Stimulated activated CD8-positive, alpha-beta memory T cell treated with anti-CD3 and anti-CD28 coated beads, Interleukin-12 subunit alpha, Interleukin-12 subunit beta, amount 100 ng/mL, for 24 hours (primary cell): ENCODE measurements at regions not wholly inside any gene's neighbourhood (a gene's known extent, or its start where the extent isn't known, plus 50 kb on each side); places are given as distances from the start of the nearest gene placed in this dataset.
"Not testable (repeated sequence)": the region's sequence is repeated elsewhere in the genome, so short reads cannot be mapped to it uniquely, and the experiment has no call there.

Experiments used
- DNase-seq: peaks from one replicate; pipeline ENCODE4 v3.0.0-alpha.2; 2020; ENCODE audit errors: extremely low read depth

DNA sequence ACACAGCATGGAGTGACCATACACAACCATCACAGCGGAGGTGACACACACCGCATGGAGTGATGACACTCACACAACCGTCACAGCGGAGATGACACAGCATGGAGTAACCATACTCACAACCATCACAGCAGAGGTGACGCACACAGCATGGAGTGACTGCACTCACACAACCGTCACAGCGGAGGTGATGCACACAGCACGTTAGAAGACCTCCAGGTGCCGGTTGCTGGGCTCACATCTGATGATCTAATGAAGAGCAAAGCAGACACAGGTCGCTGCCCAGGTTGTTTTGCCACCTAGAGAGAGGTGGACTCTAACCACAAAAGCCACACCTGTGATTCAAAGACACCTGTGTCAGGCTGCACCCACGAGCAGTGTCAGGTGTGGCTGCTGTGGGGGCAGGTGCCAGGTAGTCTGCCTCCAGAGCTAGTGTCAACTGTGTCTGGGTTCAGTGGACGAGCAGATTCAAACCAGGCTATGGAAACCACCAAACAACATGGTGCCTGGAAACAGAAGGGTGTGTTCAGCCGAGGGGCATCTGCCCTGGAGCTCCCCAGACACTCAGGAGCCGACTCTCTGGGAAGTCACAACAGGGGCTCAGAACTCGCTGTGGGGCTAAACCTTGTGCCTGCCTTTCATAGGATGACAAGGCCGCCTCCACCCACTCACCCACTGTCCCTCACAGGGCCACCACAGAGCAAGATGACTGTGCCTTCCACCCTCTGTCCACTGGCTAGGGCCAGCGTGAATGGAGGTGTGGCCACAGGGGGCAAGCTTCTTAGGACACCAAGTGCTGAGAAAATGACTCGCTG is 608.2 kb downstream of the TBC1D22A start:
- DNase-seq: no peak

DNA sequence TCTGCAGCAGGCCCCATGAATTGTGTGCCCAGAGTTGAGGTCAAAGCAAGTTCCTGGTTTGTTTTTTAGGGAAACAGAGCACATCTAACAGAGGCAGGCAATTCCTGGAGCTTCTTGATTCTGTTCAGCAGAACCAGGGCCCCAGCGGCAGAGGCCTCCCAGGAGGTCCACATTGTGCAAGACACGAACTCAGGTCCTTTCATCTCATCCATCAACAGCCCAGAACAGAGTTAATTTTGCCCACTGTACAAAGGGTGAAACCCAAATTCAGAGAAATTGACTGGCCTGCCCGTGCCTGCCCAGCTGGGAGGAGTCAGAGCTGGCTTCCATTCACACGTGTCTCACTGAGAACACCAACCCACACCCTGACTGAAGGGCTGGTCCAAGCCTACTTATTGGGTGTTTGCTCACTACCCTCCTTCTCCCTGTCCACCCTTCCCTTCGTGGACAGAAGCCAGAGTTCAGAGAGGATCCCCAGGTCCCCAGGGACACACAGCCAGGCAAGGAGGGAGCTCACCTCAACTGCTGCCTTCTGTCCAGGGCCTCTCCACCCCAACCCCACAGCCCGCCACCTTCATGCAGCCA is 607.1 kb downstream of the TBC1D22A start:
- DNase-seq: no peak

GRCh38 chr22:47369020-47369419 is 606.6 kb downstream of the TBC1D22A start:
- DNase-seq: no peak

- no peak for DNase-seq
These were observed 605.8 kb downstream of the TBC1D22A start for GRCh38 chr22:47367993-47368945.

DNA sequence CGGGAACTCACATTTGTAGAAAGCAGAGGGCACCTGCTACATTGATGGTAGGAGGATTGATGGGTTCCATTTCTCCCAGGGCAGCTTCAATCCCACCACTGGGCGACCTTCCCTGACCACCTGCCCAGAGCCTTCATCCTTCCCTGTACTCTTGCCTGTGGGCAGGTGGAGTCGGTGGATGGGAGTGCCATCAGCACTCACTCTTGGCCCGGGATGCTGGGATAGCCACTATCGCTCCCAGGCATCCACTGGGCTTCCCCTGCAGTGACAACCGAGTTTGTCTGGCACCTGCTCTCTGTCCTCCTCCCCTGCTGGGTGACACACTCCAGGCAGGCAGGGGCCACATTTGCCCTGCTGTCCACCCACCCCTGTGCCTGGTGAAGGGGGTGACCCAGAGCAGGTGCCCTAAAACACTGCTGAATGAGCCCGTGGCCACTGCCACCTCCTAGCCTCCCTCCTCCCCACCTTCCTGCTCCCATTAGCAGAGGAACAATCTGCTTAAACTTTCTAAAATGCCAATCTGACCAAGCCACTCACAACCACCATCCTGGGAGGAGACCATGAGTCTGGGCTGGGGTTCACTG is 604.7 kb downstream of the TBC1D22A start:
- no peak for DNase-seq

DNA sequence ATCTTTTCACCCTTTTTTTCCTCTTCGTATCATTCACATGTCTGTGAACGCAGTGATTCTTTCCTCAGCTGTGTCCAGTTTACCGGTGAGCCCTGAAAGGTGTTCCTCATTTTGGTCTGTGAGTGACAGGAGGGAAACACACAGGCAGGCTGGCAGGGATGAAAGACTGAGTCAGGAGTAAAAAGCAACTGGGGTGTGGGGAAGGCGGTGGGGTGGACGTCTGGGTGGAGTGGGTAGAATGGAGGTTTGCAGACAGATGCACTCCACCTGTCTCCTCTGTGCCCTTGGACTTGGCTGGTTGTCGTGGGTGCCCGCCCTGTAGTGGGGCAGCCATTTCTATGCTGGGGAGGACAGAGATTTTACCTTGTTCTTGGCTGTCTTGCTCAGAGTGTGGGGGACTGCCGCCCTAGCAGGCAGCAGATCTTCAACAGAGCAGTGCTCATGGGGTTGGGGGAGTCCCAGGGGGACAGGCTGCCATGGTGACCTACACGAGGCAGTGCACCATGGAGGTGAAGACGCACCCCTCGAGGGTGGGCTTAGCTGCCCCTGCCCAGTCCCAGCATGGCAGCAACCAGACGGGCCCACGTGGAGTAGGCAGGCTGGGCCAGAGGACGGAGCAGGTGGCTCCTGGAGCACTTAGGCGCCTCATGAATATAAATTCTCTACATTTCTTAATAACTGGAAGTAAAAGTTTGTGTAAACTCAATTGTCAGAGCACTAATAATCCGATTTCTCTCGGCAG is 603.7 kb downstream of the TBC1D22A start:
- no peak for DNase-seq

GRCh38 chr22:47361247-47361646 is 598.8 kb downstream of the TBC1D22A start:
- no peak for DNase-seq

DNA sequence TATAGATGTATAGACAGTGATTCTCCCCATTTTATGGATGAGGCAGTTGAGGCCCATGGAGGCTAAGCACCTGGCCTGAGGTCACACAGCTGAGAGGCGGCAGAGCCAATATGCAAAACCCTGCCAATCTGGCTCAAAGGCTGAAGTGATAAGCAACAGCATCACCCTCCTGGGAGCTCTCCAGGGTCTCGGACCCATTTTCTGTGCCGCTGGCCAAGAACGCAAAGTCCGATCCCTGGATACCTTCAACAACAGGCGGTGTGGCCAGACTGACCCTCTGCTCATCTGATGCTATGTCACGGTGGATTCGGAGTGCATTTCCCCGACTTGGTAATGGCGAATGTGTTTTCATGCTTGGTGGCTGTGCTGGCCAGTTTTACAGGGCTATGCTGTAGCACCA is 595.0 kb downstream of the TBC1D22A start:
- DNase-seq: no peak

GRCh38 chr22:47357086-47357485 is 594.6 kb downstream of the TBC1D22A start:
- DNase-seq: no peak

DNA sequence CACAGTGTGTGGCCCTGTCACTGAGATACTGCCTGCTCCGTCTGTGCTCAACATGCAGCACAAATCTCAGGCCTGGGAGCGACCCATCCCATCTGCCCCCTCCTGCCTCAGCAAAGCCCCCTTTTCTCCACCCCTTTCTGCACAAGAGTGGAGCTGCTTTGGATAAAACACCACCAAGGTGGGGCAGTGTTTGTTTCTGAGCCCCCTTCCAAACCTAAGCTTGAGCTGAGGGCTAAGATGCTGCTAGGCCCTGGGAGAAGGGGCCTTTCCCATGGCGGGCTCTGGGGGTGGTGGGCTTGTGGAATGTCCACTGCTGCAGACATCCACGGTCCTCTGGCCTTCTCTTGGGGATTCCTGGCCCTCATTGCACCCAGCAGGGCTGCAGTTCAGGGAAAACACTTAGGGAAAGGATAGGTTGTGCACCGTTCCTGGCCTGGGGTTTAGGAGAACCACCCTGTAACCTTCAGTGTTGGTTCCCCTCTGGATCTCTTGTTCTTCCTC is 594.1 kb downstream of the TBC1D22A start:
- DNase-seq: no peak

DNA sequence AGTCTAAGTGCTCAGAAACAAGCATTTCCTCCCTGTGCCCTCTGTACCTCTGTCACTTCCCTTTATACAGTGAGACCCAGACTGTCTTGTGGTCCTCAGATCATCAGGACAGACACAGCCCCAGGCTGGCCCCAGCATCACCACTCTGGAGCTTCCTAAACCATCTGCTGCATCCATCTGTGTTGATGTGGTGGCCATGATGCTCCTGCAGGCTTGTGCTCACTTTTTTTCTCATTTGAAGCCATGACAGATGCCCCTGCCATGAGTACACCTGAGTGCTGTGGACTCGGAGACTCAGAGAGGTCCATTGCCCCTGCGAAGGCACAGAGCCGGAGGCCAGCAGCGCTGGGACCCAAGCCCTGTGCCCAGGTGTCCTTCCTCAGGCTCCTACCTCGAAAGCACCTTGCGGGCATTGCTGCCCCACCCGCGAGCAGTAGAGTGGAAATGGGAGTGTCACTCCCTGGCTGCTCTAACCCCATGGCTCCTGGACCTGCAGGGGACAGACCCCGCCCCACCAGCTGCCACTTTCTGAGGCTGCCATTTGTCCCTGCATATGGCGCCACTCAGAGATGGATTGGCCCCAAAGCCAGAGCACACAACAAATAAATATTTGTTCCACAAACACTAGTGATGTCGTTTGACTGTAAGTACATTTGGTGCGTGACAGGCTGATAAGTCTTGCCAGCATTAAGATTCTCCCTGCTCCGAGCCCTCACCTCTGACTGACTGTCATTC is 593.5 kb downstream of the TBC1D22A start:
- no peak for DNase-seq

GRCh38 chr22:47355388-47355725 is 592.9 kb downstream of the TBC1D22A start:
- no peak for DNase-seq

GRCh38 chr22:47354668-47355387 is 592.4 kb downstream of the TBC1D22A start:
- no peak for DNase-seq

DNA sequence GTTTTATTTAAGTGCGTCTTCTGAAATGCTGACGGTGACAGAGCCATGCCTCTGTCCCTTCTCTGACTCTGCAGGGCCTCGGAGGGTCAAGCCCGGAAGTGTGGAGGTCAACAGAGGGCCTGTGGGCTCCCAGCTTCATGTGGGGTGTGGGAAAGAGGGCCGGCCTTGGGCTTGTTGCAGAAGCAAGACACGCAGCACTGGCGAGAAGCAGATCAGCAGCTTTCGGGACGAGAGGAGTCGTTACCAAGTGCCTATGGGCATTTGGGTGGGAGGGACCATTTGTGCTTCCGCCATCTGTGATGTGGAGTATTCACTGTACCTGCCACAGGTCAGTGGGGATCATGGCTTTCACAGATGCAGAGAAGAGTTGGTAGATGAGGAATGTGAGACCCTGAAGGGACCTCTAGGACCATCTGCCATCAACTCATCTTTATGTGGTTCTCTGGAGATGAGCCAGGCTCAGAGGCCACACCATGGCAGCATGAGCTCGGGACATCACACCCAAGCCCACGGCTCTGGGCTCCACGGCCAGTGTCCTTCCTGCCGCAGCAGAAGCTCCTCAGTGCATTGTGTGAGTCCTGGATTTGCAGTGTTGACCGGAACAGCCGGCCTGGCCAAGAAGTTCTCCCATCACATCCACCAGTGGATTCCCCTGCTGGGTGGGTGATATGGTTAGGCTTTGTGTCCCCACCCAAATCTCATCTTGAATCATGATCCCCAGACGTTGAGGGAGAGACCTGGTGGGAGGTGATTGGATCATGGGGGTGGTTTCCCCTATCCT is 590.7 kb downstream of the TBC1D22A start:
- DNase-seq: no peak

DNA sequence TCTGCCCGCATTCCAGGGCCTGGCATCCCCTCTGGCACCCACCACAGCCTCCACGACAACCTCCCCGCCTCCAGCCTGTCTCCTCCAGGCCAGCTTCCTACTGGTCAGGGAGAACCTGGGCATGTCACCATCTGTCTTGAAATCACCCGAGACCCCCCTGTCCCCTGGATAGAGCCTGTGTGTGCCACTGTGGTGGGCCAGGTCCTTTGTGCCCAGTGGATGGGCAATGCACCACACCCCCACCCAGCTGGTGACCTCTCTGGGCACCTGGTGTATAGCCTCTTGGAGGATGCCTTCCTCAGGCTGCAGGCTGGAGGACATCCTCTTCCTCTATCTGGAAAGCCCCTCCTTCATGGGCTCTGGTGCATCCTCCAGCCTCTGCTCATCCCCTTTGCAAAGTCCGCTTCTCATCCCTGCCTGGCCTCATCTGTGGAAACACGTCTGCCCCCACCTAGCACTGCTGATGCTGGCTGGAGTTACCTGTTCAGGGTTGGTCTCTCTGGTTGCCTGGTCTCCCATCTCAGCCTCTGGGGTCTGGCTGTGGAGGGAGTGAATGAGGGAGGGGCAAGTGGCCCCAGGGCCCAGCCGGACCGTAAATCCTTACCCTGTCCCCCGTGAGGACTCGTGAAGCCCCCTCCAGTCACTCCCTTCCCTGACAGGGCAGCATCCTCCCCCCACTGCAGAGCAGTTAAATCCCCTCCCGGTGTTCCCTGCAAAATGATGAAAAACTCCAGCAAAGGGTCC is 589.6 kb downstream of the TBC1D22A start:
- DNase-seq: no peak

- not testable (repeated sequence) for DNase-seq
These were observed 583.8 kb downstream of the TBC1D22A start for GRCh38 chr22:47346287-47346686.

DNA sequence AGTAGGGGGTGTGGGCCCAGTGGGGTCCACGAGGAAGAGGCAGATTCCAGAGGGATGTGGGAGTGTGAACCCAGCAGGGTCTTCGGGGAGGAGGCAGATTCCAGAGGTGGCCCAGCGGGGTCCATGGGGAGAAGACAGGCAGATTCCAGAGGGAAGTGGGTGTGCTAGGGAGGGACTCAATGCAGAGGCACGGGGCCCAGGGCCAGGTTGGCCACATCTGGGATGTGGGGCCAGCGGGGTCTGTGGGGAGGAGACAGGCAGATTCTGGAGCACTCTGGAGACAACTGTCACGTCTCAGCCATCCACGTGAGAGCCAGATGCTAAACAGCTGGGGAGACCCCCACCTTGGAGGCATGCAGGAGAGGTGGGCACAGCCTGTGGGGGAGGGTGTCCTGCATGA is 582.6 kb downstream of the TBC1D22A start:
- no peak for DNase-seq

GRCh38 chr22:47344414-47344813 is 582.0 kb downstream of the TBC1D22A start:
- no peak for DNase-seq
